GM19395 (cell line): ENCODE measurements at regions not wholly inside any gene's neighbourhood (a gene's known extent, or its start where the extent isn't known, plus 50 kb on each side); places are given as distances from the start of the nearest gene placed in this dataset.
"Not testable (repeated sequence)": the region's sequence is repeated elsewhere in the genome, so short reads cannot be mapped to it uniquely, and the experiment has no call there.

Source experiments
- ATAC-seq: cut with Tn5 transposase; IDR thresholded peaks from one replicate; pipeline ENCODE4 v1.9.1; 2021; ENCODE audit warnings: mild to moderate bottlenecking, moderate library complexity; ENCODE audit not compliant: unreplicated experiment

DNA sequence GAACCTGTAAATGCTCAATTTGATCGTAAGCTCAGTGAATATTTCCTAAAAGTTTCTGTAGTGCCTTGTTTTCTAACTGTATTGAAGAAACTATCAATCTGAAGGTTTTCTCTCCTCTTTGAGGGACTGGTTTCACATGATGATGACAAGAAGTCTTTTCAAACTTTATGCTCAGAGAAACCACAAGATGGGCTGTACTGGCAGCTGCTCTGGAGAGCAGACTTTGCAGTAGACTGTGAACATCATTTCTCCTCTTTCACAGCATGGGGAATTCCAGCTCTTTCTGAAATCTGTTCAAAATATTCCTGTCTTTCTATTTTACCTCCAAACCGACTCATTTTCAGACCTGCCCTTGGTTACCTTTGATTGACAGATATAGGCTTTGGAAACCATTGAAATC, 194.4 kb downstream of the IZUMO3 start:
- no peak for ATAC-seq

DNA sequence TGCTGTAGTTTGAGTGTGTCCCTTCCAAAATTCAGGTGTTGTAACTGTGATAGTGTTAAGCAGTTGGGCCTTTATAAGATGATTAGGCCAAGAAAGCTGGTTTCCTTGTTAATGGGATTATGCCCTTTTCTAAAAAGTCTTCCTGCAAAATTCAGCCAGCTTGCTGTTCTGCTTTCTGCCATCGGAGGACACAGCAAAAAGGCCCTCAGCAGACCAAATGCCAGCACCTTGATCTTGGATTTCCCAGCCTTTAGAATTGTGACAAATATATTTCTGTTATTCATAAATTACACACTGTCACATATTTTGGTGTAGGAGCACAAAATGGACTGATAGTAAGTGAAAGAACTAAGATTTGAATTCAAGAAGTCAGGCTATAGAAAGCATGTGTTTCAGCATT, 203.2 kb downstream of the IZUMO3 start:
- no peak for ATAC-seq

DNA sequence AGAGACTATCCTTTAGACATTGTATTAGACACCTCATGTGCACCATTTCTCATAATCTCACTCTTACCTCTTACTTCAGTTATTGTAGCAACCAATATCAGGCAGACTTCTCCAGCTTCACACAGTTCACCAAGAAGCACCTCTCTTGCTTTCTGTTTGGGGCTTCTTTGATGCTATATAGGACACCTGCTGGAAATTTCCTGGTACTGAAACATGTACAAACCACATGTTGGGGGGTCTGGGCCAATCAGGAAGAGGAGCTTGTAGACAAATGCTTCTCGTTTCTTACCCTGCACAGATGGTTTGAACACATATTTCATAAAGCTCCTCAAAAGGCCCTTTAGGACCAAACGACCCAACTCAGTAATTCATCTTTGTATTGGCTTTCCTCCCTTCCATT, 212.1 kb downstream of the IZUMO3 start:
- ATAC-seq, result no peak

DNA sequence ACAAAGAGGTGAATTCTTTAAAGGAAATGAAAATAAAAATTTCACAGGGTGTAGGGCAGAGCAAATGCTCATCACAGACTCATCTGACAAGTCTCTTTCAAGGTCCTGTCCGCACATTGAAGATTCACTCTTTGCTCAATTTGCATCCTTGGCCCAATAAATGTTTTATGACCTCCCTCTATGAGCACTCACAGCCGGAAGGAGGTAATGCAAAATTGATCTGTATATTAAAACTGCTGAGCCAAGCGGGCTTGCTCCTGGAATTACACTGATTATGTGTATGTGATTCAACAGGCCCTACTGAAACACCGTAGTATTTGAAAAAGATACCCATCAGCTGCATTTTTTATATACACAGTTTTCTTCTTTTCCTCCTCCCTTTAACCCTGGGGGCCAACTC, 246.8 kb downstream of the IZUMO3 start:
- ATAC-seq, result no peak

DNA sequence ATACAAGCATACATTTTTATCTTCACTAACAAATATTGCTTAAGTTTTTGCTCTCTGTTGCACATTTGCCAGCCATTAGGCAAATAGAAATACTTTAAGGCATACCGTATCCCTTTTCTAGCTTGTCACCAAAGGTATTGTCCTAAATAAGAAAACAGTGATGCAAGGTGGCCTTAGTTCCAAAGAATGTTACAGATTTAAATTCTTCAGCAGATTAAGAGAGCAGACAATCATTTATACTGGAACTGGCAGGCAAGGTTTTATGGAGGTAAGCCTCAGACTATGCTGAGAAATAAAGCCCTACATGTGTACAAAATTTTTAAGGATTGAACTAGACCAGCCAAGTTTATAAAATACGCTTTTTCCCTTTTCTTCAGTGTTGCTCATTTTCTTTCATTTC, 247.8 kb downstream of the IZUMO3 start:
- ATAC-seq, result no peak

DNA sequence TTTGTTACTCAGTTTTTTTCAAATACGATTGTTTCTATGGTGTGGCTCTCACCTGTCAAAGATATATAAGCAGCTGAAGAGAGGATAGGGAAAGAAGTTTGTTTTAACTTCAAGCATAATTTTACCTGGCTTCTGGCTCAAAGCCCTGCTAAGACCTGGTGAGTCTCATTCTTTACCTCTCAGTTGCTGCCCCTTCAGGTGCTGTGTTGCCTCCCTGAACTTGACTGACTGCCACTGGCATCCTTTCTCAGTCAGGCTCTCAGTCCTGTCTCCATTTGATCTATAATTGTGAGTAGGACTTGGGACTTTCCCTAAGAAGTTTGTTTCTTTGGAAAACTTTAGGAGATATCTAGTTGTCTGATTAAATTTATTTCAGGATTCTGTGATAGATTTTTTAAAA, 249.6 kb downstream of the IZUMO3 start:
- ATAC-seq, result no peak

DNA sequence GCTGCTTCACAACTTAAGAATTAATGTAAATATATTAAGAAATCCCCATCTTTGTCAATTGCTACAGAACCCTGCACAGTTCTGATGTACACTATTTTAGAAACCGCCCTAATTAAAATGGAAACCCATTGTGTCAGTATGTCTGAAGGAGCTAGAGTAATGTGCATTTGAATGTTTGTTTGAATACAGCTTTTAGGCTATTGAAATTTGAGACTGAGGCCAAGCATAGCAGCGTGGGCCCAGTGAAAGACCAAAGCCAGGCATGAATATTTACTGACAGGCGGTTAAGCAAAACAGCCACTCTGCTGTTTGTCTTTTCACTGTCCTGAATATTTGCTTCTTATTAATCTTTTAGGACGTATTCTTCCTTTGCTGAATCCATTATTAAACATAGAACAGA, 252.3 kb downstream of the IZUMO3 start:
- no peak for ATAC-seq

DNA sequence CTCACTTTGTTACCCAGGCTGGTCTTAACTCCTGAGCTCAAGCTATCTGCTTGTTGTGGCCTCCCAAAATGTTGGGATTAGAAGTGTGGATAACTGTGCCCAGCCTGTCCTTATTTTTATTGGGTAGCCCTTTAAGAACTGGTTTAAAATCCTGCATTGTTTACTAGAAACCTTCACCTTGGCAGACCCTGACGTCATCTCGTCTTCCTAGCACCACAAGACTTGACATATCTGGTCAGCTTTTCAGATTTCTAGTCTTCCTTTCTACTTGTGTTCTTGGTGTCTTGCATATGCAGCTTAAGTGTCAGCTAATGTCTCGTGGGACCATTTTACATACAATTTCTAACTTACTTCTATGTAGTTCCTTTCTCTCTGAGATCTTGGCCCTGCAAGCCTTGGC, 258.9 kb downstream of the IZUMO3 start:
- ATAC-seq, result no peak

DNA sequence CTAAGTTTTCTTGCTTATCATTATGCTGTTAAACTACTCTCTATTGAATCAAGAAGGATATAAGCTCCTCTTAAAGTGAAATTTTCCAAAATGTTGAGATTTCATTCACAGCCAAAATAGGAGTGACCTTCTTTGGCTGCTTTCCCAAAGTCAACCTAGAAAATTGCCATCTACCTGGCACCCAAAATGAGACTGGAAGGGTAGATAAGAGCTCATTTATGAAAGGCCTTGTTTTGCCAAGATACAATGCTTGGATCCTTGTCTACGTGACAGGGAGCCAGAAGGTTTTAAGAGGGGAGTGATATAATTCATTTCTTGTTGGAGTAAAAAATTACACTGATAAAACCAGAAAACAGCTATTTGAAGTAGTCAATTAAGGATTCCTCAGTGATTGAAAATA, 287.1 kb downstream of the IZUMO3 start:
- ATAC-seq, result no peak

DNA sequence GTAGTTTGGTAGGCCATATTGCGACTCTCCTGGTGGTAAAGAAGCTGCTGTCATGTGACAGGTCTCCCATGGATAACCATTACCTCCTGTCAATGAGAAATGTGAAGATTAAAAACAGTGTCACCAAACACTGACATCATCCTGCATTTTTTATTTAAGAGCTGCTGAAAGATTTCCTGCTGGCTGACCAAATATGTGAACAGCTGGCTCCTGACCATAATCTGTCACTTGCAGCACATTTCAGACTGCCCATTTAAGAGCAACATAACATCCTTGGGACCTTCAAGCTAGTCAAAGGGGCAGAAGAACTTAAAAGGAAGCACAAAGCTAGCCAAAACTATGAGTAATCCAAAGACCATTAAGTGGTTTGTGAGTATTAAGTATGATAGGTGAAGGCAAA, 288.0 kb downstream of the IZUMO3 start:
- no peak for ATAC-seq

DNA sequence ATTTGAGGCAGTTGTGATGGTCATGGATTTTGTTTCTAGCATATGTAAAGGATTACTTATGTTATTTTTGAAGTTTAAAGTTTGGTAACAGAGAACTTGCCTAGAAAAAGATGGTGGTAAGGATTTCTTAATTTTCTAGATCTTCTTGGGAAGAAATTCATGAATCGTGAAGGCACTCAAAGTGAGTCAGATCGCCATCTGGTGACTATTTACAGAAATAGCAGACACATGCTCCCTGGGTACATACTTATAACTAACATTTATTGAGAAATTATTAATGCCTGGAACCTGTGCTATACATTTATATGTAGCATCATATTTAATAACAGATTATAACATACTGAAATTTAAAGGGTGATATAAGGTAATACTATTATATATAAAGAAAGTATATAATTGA, 299.7 kb downstream of the IZUMO3 start:
- no peak for ATAC-seq

DNA sequence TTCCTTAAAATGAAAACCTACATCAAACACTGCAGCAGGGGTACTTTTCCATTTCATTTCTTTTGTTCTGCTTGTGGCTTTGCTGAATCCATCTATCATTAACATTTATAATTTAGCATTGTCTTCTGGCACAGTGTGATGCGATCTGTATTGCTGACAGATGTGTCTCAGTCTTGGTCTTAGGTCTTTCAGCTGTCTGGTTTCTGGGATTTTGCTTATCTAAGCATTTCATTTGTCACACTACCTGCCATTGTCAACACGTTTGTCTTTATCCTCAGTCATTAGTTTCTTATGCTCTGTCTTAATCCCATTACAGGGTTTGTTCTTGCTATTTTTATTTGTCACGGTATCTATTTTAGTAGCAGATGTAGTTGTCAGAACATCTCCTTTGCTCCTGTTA, 303.1 kb downstream of the IZUMO3 start:
- ATAC-seq, result no peak

DNA sequence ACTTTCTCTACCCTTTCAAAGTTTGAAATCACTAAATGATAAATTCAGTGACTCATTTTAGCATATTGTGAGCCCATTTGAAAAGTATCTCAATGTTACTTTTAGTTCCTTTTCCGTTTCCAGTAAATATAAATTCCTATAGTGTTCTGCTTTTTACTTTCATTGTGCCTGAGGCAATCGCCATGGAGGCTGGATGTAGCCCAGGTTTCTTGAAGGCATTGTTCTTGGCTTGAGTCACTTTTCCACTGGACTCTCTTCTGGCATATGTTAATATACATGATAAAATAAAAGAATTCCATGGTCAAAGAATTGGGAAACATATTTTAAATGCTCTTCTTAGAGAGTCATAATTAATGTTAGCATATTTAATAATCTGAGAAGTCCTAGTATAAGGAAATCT, 327.0 kb downstream of the IZUMO3 start:
- ATAC-seq, result no peak

DNA sequence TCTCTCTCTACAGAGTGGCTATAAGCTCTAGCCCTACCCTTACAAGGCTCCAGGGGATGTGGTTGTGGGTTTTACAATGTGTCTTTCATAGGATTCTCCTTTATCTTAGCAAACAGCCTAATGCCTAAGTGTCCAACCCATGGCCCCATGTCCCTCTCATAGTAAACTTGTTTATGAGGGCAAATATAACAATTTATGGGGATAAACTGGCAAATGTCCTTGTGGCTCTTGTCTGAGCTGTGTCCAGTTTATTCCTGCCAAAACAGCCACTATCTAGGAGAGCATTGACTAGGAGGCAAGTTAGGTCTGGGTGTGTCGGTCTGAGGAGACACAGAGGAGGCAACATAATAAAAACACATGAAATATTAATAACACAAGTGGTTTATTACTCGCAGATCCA, 335.1 kb downstream of the IZUMO3 start:
- no peak for ATAC-seq

DNA sequence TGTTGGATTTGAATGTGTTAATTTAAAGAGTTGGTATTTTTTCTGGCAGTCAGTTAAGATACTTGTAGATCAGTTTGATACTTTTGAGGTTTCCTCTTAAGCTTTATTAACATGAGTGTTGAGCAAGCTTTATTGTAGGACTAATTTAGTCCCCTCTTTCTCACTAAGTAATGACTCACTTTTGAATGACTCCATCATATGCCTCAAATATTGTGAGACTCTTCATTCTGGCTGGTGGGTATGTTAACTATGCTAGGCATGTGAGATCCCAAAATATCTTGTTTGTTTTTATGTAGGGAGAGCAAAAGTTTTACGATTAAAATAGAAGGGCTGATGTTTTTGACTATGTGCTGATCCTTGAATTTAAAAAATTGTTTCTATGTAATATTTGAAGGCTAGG, 355.7 kb downstream of the IZUMO3 start:
- no peak for ATAC-seq

DNA sequence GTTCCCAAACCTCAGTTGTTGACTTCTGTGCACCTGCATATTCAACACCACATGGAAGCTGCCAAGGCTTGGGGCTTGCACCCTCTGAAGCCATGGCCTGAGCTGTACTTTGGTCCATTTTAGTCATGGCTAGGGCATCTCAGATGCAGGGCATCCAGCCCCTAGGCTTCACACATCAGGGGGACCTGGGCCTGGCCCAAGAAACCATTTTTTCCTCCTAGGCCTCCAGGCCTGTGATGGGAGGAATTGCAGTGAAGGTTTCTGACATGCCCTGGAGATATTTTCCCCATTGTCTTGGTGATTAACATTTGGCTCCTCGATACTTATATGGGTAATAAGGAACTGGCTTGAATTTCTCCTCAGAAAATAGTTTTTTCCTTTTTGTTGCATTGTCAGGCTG, 354.5 kb upstream of the ELAVL2 start:
- ATAC-seq, result not testable (repeated sequence)

DNA sequence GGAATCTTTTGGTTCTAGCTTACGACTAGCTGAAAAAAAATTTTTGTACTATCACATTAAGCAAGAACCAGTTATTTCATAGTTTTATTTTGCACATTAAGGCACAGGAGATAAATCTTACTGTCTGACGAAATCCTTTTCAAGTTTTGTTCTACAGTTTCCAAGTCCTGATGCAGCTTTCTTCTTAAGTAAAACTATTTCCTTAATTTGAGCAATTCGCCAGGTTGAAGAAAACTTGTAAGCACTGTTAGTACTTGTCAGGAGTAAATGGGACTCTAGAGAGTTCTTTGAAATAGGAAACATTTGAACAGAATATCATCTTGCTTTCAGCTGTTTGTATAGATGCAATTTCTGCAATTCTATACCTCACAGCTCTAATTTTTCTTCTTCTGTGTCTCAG, 318.8 kb upstream of the ELAVL2 start:
- ATAC-seq, result no peak

DNA sequence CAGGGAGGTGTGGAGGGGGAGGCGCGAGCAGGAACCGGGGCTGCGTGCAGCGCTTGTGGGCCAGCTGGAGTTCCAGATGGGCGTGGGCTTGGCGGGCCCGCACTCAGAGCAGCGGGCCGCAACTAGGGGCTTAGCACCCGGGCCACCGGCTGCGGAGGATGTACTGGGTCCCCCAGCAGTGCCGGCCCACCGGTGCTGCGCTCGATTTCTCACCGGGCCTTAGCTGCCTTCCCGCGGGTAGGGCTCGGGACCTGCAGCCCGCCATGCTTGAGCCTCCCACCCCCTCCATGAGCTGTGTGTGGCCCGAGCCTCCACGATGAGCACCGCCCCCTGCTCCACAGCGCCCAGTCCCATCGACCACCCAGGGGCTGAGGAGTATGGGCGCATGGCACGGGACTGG, 309.0 kb upstream of the ELAVL2 start:
- not testable (repeated sequence) for ATAC-seq

DNA sequence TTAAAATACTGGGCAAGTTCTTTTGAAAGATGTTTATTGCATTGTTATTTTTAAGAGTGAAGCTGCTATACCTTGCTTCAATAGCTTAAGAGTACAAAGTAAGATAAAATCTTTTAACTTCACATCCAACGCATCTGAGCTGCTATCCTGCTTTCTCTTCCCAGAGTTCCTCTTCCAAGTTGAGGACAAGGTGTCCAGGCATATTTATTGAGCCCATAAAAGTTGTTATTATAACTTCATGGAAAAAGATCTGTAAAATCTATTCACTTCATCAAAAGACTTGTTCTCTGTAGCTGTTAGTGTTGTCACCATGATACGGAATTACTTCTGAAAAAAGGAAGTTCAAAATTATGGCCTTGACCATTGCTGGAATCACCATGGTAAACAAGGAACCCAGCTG, 306.2 kb upstream of the ELAVL2 start:
- no peak for ATAC-seq

DNA sequence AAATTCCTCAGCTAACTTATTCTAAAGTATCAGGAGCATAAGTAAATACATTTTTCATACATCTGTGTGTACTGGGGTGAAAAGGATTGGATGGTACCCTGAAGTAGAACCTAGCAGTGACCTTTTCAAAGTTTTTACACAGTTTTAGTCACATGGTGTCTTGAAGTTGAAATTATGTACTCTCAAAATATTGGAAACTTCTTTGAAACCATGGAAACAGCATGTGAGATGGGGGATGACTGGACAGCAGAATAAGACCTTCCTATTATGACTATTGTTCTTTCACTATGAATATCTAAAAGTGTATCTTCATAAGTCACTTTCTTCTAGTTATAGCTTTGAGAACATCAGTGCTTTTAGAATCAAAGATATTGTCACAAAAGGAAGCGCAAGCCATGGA, 301.5 kb upstream of the ELAVL2 start:
- ATAC-seq, result no peak

DNA sequence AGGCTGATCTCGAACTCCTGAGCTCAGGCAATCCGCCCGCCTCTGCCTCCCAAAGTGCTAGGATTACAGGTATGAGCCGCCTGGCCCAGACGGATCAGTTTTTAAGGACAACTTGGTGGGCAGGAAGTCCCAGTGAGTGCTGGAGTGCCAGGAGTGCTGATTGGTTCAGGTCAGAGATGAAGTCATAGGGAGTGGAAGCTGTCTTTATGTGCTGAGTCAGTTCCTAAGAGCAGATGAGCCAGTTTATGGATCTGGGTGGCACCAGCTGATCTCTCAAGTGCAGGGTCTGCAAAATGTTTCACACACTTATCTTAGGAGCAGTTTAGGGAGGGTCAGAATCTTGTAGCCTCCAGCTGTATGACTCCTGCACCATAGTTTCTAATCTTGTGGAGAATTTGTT, 292.1 kb upstream of the ELAVL2 start:
- no peak for ATAC-seq

DNA sequence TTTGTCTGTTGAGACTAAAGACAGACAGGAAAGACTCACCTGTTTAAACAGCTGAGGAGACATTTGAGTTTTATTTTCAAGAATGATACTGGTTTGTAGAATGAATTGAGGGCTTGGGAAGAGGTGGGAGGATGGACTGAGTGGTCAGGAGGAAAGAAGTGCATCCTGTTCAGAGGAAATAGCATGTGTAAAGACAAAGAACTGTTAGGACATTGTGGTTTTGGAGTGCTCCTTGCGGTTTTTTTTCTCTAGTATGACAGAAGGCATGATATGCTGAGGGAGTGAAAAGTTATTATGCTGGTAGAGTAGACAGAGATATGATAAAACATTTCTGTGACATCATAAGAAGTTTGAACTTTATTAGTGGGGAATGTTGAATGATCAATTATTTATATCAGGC, 270.7 kb upstream of the ELAVL2 start:
- no peak for ATAC-seq

DNA sequence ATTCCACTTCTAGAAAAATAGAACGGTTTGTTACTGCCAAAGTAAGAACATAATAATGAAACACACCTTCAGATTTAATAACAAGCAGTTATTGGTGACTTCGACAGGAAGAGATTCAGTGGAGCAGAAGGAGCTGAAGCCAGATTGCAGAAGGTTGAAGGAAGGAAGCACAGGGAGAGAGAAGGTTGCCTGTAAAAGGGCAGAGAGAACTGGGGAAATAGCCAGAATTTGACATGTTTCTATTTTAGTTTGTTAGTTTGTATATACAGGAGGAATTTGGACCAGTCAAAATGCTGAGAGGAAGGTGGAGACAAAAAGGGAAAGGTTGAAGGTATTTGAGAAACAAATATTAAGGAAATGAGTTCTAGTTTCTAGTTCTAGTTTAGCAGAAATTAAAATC, 269.2 kb upstream of the ELAVL2 start:
- no peak for ATAC-seq

DNA sequence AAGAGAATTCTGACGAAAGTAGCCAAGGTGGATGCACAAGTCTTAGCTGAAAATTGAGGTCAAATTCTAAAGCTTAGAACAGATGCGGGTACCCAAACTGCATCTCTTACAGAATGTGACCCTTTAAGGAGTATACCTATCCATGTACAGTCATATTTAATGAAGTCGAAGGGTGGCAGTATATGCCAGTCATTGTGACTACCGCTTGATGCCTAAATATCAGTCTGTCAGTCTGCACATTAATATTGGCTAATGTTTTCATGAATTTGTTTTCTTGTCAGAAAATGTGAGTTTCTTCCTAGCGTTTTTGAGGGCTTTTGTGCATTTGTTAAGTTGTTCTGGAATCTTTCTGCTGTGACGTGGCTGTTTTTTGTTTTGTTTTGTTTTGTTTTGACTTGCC, 264.5 kb upstream of the ELAVL2 start:
- no peak for ATAC-seq
